OCI-LY7 (cell line): ENCODE measurements at regions not wholly inside any gene's neighbourhood (a gene's known extent, or its start where the extent isn't known, plus 50 kb on each side); places are given as distances from the start of the nearest gene placed in this dataset.

Experiments used
- CTCF ChIP-seq: fragments of 200-600 bp; sonication (generic); conservative IDR thresholded peaks from 2 replicates; pipeline ENCODE4 v1.5.1; 2014; ENCODE audit warnings: mild to moderate bottlenecking, antibody characterized with exemption, low read length, moderate library complexity, mixed read lengths
- EZH2phosphoT487 ChIP-seq: fragments of 200-600 bp; sonication (generic); IDR thresholded peaks from 2 replicates; pipeline ENCODE4 v1.6.1; 2018; ENCODE audit warnings: low read depth, borderline replicate concordance, mild to moderate bottlenecking, mixed run types, antibody characterized with exemption, low read length, moderate library complexity, mixed read lengths

GRCh38 chr4:125505621-125506020, 190.9 kb downstream of the FAT4 start:
- TF ChIP-seq CTCF, result no peak
- no peak for TF ChIP-seq EZH2phosphoT487
